Inferior parietal cortex (tissue), 1 donor: ENCODE measurements at regions not wholly inside any gene's neighbourhood (a gene's known extent, or its start where the extent isn't known, plus 50 kb on each side); places are given as distances from the start of the nearest gene placed in this dataset.

Source experiments
- DNase-seq: peaks from one replicate; pipeline ENCODE4 v3.0.0-alpha.2; 2016; ENCODE audit errors: extremely low spot score

DNA sequence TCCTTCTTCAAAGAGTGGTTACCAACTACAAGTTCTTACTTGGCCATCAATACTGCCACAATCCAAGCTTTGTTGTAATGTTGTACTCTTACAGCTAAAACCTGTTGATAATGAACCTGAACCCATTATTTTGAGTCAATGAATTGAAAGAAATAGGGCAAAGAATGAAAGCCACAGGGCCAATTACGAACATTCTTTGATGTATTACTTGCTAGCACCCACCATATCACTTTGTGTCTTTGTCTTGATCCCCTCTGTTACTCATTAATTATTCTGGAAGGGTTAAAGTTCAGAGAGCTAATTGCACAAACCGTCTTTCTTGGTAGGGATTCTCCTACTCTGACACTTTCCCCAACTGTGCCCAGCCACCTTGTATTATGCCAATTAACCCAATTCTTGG, 53.2 kb upstream of the TFEC start:
- DNase-seq, result no peak

DNA sequence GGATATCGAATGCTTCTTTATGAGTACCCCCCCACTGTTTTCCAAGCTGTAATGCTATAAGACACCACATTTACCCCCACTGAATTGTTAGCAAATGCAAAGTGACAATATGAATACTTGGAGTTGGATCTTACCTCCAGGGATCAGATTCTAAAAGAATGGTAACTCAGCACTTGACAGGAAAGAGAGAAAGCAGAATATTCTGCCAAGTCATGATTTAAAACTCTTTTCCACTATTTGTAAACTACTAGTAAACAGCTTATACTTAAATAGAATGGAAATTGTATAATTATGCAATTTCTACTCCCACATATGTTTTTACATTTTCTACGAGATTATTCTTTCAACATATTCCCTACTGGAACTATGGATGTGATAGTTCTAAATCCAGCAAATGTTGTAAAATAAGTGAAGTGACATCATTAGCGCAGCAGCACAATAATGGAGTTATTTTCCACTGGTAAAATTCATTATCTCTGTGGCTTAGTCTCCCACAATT, 56.0 kb upstream of the TFEC start:
- DNase-seq, result no peak

DNA sequence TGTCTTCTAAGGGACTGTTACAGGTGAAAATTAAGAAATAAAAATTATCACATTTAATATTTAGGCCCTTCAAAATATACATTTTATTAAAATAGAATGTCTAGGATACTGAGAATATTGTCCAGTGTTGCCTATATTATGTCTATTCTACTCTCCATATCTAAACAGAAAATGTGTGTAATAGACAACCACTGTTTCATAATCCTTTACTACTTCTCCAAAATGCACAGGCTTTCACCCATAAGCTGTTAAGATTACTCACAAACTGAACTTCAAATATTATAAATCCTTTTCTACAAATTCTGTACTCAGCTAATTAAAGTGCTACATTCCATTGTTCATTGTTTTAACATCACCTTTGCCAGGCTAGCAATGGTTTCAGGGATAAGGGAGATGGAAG, 56.7 kb upstream of the TFEC start:
- DNase-seq, result no peak

DNA sequence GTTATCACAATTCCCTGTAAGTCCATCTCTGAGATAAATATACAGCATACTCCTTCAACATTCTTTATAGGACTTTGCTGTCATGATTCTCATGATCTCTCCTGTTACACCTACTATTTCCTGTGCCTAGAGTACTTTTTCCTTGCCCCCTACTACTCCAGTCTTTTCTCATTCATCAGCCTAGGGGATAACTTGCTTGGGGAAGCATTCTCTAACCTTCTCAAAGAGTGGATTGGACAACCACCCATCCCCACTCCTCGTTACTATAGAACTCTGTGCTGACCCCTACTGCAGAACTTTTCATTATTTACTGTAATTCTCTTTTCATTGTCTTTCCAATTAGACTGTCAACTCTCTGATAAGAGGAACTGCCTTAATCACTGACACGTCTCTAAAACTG, 57.4 kb upstream of the TFEC start:
- no peak for DNase-seq

DNA sequence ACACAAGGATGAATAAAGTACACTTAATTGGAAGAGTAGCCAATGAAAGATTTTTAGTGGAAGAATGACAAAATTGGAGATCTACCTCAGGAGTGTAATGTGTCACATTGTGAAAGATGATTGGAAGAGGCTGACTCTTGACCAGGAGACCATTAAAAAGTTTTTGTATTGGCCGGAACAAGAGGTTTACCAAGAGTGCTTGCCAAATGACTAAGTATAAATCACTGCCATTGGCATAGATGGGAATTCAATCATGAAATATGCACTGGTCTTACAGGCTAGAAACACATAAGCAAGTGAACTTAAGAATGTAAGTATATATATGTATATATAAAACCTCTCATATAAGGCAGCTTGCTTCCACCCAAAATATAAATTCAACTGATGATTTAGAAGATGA, 58.7 kb upstream of the TFEC start:
- no peak for DNase-seq

DNA sequence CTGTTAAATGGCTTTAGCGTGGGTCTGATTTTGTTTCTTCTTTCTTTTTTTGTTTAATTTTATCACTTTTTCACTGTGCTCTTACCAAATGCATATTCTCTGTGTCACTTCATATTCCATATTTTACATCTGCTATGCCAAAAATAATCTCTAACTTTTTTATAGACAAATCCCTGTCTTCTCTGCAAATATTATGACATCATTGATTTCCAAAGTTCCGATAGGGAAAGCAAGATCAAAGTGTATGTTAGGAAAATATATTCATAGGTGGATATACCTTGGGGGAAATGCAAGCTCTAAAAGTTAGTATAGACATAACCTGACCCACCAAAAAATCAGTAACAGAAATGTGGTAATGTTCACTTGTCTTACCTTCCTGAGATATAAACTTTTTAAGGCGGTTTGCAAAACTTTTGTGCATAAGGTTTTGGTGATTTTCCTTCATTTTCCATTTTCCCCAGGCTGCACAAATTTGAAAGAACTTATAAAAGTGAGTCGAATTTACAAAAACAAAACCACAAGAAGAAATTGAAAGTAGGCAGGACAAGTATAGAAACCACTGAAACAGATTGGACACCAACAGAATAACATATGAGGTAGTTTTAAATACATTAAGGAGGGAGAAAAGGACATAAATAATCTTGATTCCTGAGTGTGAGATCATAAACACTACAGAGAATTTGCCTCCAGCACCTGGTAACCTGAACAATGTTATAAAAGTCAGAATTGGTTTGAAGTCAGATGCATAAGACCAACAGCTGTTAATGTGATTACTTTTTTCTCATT, 63.1 kb upstream of the TFEC start:
- DNase-seq, result no peak

DNA sequence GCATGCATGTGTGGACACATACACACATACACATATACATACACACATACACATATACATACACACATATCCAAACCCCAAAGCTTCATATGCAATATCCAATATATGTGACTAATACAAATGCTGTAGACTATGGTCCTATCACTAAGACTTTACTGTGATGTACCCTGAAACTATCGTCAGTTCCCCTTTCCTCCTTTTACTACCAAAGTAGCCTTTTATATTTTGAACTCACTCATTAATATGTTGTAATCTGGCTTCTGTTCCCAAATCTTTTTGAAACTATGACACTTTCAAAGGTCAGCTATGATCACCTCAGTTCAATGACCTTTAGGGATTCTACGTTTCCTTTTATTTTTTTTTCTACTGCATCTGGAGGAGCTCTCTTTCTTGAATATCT, 64.8 kb upstream of the TFEC start:
- DNase-seq, result no peak

DNA sequence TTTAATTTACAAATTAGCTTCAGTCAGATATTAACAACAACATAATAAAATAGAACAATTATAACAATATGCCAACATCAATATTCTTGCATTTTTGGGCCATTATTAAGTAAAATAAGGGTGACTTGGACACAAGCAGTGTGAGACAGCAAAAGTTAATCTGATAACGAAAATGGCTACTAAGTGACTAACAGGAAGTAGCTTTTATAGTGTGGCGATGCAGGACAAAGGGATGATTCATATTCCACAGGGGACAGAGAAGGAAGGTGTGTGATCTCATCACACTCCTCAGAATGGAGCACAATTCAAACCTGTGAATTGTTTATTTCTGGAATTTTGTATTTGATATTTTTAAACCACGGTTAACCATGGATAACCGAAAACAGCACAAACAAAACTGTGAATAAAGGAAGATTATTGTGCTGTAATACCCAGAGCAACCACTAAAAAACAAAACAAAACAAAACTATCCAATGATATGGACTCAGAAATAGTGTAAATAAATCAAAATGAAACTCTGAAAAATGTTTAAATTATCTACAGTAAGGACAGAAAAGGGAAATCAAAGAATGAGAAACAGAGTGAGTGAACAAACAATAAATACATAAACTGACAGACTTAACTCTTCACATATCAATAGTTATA, 66.9 kb upstream of the TFEC start:
- DNase-seq, result no peak

DNA sequence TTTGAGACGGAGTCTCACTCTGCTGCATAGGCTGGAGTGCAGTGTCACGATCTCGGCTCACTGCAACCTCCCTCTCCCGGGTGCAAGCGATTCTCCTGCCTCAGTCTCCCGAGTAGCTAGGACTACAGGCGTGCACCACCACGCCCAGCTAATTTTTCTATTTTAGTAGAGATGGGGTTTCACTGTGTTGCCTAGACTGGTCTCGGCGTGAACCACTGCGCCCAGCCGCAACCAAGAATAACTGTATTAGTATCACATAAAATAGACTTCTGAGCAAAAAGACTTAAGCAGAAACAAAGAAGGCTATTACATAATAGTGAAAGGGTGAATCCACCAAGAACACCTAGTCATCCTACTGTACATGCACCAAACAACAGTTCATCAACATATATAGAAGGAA, 67.6 kb upstream of the TFEC start:
- DNase-seq, result no peak

DNA sequence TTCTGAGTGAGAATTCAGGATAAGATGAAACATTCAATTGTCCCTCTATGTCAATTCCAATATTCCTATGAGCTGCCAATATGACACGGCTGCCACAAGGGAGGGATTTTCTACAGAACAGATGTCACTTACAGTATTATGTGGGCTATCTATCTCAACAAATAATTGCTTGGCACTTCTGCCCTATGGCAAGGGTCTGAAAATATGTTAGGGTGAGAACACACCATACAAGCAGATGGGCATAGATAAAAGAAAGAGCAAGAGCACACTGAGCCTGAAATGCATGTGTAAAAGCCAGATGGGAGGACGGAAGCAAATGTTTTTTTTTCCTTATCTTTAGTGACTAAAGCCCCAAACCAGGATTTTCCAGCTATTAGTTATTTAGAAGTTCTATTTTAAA, 70.1 kb upstream of the TFEC start:
- no peak for DNase-seq

DNA sequence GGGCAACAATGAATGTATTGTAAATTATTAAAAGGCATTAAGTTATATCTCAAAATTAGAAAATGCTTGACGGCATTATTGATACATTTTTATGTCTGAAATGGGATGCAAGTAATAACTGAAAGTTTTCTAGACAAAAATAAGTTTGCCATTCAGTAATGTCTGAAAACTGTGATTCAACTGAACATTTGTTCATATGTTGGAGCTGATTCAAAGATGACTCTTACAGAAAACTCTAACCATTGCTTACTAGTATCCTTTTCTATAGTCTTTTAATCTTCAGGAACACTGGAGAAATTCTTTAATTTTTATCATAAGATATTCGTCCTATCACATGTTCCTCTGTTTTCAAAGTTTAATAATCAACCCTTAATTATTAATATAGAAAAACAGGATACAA, 71.1 kb upstream of the TFEC start:
- no peak for DNase-seq

DNA sequence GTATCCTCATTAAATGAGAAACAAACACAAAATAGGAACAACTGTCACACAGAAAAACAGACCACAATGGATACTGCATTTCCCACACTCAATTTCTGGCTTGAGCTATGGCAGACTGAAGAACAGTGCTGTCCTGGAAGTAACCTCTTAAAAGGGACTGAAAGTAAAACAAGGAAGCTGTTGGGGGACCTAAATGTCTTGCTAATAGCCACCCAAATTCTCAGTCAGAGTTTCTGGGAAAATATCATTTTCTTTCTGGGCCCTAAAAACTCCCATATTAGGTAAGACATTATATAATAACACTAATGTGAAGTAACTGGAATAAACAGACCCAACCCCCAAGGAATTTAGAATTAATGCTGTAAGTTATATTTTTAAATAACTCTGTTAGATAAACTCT, 80.9 kb upstream of the TFEC start:
- no peak for DNase-seq

DNA sequence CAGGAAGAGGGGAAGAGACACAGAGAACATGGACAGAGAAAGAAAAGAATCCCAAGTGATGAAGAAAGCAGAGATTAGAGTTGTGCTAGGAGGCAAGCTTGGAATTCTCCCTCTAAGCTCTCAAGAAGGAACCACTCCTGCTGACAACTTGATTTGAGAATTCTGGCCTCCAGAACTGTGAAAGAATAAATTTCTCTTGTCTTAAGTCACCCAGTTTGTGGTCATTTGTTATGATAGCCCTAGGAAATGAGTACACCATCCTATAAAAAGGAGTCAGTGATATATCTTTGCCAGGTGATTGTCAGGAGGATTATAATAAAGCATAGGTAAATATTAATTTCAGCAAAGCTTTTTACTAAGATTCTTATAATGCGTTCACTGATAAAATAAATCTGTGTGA, 82.7 kb upstream of the TFEC start:
- DNase-seq, result no peak

DNA sequence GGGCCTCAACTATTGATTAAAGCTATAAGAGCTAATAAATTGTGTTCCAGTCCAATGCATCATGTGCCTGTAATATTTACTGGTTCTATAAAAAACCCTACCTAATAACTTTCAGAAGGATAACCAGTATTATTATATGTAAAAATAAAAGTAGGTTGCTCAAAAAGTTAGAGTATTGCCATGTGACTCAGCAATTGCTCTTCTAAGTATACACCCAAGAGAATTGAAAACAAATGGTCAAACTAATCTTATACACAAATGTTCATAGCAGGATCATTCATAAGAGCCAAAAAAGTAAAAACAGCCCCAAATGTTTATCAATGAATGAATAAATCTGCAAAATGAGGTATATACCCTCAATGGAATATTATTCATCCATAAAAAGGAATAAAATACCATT, 89.5 kb upstream of the TES start:
- no peak for DNase-seq

DNA sequence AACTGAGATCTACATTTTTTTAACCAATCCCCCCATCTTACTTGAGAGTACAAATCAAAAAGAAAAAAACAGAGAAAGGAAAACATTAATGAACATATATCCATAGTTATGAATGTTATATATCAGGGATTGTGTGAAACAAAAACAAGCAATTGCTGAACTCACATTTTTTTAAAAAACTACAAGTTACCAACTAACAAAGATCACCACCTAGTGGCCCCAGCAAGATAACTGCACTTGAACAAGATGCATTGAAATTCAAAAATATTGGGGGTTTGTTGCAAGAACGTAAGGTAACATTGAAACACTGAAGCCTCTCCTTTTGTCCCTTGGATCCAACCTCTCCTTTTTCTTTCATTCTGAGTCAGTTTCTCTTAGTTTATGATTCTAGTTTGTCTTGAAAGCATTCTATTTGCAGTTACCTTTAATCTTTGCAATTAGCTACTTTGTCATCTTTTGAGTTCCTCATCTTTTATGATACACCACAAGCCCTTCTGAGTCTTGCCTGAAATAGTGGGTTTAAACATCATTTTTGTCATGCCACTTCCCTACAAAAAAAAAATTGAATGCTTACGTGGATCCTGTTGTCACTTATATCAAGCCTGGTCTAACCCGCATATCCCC, 87.3 kb upstream of the TES start:
- DNase-seq, result peak; percentile 34

DNA sequence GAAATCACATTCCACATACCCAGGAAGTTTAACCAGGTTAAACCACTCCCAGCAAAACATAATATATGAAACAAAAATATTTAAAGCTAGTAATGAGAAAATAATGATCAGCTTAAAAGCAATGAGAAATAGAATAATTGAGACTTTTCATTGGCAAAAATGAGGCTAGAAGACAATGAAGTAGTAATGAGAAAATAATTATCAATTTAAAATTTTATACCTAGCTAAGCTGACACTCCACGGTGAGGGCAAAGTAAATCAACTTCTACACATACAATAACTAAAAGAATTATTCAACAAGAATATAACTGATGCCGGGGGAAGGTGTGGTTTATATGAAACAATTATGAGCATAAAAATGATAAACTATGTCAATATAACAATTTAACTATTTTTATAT, 82.2 kb upstream of the TES start:
- no peak for DNase-seq

DNA sequence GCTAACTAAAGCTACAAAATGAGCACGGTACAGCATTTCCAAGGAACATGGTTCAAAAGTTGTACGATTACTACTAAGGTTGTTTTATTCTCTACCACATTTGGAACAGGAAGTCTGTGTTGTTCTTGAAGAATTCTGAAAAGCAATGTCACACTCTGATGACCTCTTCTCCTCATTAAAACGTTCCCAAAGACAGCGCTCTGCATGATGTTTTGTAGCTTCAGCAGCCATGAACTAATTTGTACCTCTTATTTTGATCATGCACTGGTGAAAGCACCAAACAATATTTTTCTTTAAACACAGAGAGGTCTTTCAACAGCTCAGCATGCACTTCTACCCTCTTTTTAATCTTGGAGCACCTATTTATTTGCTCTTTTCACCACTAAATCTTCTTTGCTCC, 75.0 kb upstream of the TES start:
- DNase-seq, result no peak

DNA sequence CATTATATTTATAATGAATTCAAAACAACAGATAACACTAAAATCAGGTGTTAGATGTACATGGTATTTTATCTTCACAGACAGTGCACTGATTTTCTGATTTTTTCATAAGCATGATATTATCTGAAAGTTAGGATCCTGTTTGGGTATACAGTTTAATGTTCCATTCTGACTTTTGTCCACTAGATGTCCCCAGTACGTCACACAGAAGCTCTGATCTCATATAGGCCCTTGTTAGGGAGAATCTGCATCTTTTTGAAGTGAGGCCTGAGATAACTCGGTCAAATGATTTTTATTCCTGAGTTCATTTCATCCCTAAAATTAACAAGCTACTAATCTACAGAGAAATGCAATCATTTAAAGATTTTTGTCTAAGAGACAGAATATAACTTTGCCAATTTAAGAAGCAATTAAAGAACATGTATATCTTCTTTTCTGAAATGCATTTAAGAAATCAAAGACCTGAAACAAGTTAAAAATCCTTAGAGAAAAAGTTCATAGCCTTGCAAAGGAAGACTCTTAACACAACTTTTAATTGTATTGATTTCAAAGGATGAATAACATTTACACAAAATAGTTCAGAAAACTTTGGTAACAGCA, 72.0 kb upstream of the TES start:
- peak; percentile 83 for DNase-seq

DNA sequence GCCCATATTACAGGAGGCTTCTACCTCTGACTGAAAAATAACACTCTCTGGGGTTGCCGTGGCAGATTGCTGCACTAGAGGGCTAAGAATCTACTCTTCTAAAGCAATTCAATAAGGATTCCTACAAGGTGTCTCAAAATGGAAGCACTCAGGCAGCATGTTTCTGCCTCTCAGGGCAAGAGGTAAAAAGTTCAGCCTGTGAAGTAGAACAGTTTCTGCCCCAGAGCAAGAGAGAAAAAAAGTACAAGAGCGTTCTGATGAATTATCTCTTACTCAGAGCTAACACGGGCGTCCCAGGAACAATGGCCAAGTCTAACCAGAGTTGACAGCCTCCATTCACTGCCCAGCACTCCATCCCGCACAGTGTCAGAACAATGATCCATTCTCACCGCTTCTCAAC, 71.3 kb upstream of the TES start:
- peak; percentile 64 for DNase-seq

DNA sequence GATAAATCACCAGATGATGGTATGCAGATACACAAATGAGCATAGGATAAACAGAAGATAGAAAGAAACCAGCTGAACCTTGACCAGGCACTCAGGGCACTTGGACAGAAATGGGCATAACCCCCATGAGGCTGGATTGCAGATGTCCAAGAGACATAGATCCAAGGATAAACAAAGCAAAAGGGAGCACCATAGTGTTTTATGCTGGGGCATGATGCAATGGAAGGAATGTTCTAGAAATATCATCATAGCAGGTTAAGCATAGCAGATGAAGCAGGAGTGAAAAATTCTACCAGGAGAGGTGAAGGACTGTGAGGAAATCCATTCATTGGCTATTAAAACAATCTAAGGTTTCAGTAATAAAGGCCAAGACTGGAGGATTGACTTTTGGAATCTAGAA, 70.5 kb upstream of the TES start:
- no peak for DNase-seq

DNA sequence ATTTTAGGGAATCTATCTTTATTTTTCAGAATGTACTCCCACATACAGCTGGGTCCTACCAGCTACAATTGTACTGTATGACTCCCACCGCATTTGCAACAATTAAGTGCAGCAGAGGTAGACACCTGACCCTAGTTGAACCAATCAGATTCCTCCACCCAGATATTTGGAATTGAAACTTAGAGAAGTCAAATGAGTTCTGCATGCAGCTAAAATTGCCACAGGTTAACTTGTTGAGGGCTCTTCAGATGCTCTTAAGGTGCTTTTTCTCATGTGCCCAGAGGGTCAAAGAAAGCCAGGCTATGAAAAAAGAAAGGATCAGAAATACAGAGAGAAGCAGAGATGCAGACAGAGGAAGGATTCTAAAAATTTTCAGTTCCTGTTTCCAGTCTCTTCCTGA, 68.0 kb upstream of the TES start:
- DNase-seq, result no peak

DNA sequence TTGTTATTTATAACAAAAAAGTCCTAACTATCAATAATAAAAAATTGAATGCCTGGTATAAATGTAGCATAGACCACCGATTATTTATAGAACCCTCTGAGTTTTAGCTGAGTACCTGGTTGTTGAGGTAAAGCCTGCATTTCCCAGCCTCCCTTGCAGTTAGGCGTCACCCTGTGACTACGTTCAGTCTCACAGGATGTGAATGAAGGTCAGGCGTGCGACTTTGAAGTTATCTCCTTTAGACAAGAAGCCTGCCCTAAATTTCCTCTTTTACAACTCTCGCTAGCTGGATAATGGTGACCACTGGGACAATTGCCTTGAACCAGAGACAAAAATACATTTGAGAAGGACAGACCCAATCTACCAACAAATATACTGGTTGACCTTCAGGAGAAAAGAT, 67.5 kb upstream of the TES start:
- DNase-seq, result no peak
